Spleen (tissue), 11 donors: ENCODE measurements at regions not wholly inside any gene's neighbourhood (a gene's known extent, or its start where the extent isn't known, plus 50 kb on each side); places are given as distances from the start of the nearest gene placed in this dataset.

Experiments used
- DNase-seq: peaks from one replicate; pipeline ENCODE4 v3.0.0-alpha.2; 2020
- H3K27ac ChIP-seq, 8 donors: fragments of 200-600 bp; sonication (generic) in 7 of 8; 1 replicate in 4 of 8; 2 replicates in 4 of 8; pipeline versions ENCODE4 v1.5.0 to v1.8.0; 2016 to 2021; ENCODE audit warnings: inconsistent platforms in 4 of 8, mild to moderate bottlenecking in 4 of 8, moderate library complexity in 1 of 8
- H3K27me3 ChIP-seq, 7 donors: fragments of 200-600 bp; sonication (generic) in 6 of 7; replicated peaks in 1 of 7; 1 replicate in 4 of 7; 2 replicates in 3 of 7; pipeline versions ENCODE4 v1.5.0 to v1.8.0; 2016 to 2021; ENCODE audit warnings: inconsistent platforms in 3 of 7, mild to moderate bottlenecking in 1 of 7
- H3K36me3 ChIP-seq, 6 donors: fragments of 200-600 bp; sonication (generic) in 5 of 6; 1 replicate in 4 of 6; 2 replicates in 2 of 6; pipeline versions ENCODE4 v1.5.0 to v1.8.0; 2016 to 2021; ENCODE audit warnings: inconsistent platforms in 2 of 6
- H3K4me1 ChIP-seq, 6 donors: fragments of 200-600 bp; sonication (generic) in 5 of 6; 1 replicate in 3 of 6; 2 replicates in 3 of 6; pipeline versions ENCODE4 v1.5.0 to v1.8.0; 2016 to 2021; ENCODE audit warnings: inconsistent platforms in 3 of 6
- H3K4me3 ChIP-seq, 8 donors: fragments of 200-600 bp; sonication (generic) in 7 of 8; 1 replicate in 4 of 8; 2 replicates in 4 of 8; pipeline versions ENCODE4 v1.5.0 to v1.8.0; 2016 to 2021; ENCODE audit warnings: inconsistent platforms in 4 of 8, mild to moderate bottlenecking in 4 of 8, moderate library complexity in 2 of 8
- H3K9me3 ChIP-seq, 8 donors: fragments of 200-600 bp; sonication (generic) in 7 of 8; 1 replicate in 4 of 8; 2 replicates in 4 of 8; pipeline versions ENCODE4 v1.5.0 to v1.8.0; 2016 to 2021; ENCODE audit warnings: inconsistent platforms in 4 of 8
- POLR2A ChIP-seq, 3 donors: fragments of 450-650 bp; IDR thresholded peaks; one replicate each; pipeline ENCODE4 v1.5.1; 2017; ENCODE audit warnings: antibody characterized with exemption in 3 of 3, mild to moderate bottlenecking in 1 of 3
- POLR2AphosphoS5 ChIP-seq, 3 donors: sonication (generic); formaldehyde crosslinking; IDR thresholded peaks; one replicate each; pipeline ENCODE4 v1.5.1; 2017; ENCODE audit warnings: antibody characterized with exemption in 3 of 3
- WGBS, 5 donors: extraction: QIAGEN DNeasy Blood & Tissue Kit in 3 of 5; methylation state at CpG; one replicate each; pipeline versions ENCODE4 v1.1.5 to v1.1.7; 2013 to 2018; 5-methylcytosine and 5-hydroxymethylcytosine counted together
- intact Hi-C: fragments of 100-400 bp; cut with DNase I; formaldehyde crosslinking; loops from one replicate; pipeline ENCODE4 v1.15.0; 2023; ENCODE audit warnings: low total_unique reads
- TF ChIP-seq, protein P1 (sequence below), 11 experiments: fragments of 200-600 bp in 7 of 11; fragments of 450-650 bp in 4 of 11; sonication (generic) in 4 of 11; IDR thresholded peaks in 8 of 11; conservative IDR thresholded peaks in 3 of 11; 1 replicate in 7 of 11; 2 replicates in 4 of 11; pipeline versions ENCODE4 v1.4.0 to v1.8.0; 2016 to 2021; ENCODE audit warnings: antibody characterized with exemption in 11 of 11, inconsistent platforms in 4 of 11, mild to moderate bottlenecking in 1 of 11
- donor health status: healthy with polysubstance abuse.
- donor health status: DM: no; HTN: no; CAD: no; lungs with moderate emphysema.
- donor health status: DM: no; HTN: no; CAD: no.
- donor health status: Bipolar disorder and iron deficiency.
- donor health status: healthy.
- donor health status: DM: no; HTN: no; CAD: no.
- donor health status: DM: yes; HTN: yes; CAD: no.

DNA sequence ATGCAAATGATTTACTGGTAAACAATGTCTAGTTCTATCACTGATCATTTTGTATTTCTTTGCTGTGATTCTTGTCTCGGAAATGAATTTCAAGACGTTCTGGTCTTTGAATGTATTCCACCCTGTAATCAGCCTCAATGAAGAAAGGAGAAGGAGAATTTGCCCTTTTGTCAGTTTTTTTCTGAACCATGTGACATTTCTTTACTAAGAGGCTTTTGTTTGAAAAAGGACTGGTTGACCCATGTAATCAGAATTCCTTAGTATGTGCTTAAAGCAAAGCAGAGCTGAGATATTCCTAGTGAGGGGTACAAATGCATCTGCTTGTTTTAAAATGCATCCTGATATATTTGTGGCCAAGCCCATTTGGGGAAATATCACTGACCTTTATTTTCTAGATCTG lies 581.6 kb downstream of the ETV1 start:
- H3K4me1 ChIP-seq = no peaks in the 10 kb centered on the region
- H3K9me3 ChIP-seq = no peaks in the 10 kb centered on the region
- no peaks in the 10 kb centered on the region for H3K27me3 ChIP-seq
- H3K36me3 ChIP-seq = no peaks in the 10 kb centered on the region
- 75 to 89% (median 81%) methylated on average over 2 of the region's 2 CpGs for WGBS, 5 donors
- no peak for TF ChIP-seq POLR2A (IDR thresholded peaks at IDR 0.05)
- TF ChIP-seq, protein P1, sequence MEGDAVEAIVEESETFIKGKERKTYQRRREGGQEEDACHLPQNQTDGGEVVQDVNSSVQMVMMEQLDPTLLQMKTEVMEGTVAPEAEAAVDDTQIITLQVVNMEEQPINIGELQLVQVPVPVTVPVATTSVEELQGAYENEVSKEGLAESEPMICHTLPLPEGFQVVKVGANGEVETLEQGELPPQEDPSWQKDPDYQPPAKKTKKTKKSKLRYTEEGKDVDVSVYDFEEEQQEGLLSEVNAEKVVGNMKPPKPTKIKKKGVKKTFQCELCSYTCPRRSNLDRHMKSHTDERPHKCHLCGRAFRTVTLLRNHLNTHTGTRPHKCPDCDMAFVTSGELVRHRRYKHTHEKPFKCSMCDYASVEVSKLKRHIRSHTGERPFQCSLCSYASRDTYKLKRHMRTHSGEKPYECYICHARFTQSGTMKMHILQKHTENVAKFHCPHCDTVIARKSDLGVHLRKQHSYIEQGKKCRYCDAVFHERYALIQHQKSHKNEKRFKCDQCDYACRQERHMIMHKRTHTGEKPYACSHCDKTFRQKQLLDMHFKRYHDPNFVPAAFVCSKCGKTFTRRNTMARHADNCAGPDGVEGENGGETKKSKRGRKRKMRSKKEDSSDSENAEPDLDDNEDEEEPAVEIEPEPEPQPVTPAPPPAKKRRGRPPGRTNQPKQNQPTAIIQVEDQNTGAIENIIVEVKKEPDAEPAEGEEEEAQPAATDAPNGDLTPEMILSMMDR (IDR thresholded peaks at IDR 0.05 in 8 of 11, conservative IDR thresholded peaks at IDR 0.05 in 3 of 11) = no peak
- no peak for TF ChIP-seq POLR2AphosphoS5 (IDR thresholded peaks at IDR 0.05)
- intact Hi-C loops = no loop called here
- no peak overlapping the region for H3K27ac ChIP-seq
- no peak for DNase-seq
- no peak overlapping the region for H3K4me3 ChIP-seq

DNA sequence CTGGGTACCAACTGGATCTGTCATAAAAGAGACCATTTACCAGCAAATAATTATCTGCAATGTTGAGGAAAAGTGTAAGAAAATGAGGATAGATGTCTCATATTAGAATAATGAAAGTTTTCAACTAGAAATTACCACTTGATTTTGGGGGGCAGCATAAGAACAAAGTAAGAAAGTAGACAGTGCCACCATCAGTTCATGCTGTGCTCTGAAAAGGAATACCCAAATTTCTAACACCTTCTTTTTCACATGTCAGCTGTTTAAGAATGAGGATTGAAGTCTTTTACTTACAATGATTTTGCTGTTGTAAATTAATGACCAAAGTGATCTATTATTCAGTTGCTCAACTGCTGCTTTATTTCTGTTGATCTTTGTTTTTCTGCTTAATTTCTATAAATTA lies 578.3 kb downstream of the ETV1 start:
- intact Hi-C loops = no loop called here
- Histone ChIP-seq H3K4me3 (no peak overlapping the region), H3K27me3 (no peaks in the 10 kb centered on the region), H3K36me3 (no peaks in the 10 kb centered on the region), H3K9me3 (no peaks in the 10 kb centered on the region), H3K27ac (no peak overlapping the region), H3K4me1 (no peaks in the 10 kb centered on the region)
- DNase-seq = no peak
- TF ChIP-seq POLR2AphosphoS5 (IDR thresholded peaks at IDR 0.05) (no peak), POLR2A (IDR thresholded peaks at IDR 0.05) (no peak)
- TF ChIP-seq, protein P1 (IDR thresholded peaks at IDR 0.05 in 8 of 11, conservative IDR thresholded peaks at IDR 0.05 in 3 of 11) = no peak

DNA sequence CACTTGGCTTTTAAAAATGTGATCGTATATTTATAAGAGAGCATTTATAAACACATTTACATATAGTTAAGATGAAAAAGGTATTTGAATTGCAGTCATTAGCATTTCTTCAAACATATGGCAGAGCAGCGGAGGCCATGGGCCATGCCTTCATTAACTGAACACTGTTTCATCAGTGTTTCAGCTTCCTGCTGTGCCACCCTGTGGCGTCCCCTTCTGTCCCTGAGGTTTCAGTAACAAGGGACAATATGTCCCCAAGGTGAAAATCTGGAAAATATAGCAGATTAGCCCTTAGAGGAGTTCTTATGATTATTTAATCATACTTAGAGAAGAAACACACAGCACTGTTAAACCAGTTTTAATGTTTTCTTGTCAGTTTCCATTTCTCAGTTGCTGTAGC lies 577.8 kb downstream of the ETV1 start:
- intact Hi-C loops = no loop called here

DNA sequence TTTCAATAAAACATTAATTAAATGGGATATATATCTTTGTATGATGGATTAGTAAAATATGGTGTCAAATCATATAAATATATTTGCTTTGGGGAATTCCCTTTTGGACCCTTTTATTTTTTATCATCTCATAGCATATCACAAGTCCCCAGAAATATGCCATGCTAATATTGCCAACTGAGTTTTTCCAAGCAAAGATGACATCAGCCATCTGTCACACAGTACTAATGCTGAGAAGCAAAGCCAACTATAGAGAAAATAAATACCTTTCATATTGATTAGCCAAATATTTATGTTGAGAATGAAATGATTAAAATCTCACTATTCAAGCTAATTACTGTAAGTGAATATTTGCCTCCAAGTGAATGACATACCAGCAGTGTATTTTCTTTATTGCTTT lies 575.3 kb downstream of the ETV1 start:
- intact Hi-C loops = no loop called here
- Histone ChIP-seq H3K36me3 (no peaks in the 10 kb centered on the region), H3K4me1 (no peaks in the 10 kb centered on the region), H3K27me3 (no peaks in the 10 kb centered on the region), H3K9me3 (peaks cover 0 to 17% (median 10%) of the 10 kb centered on the region in 8 donors), H3K27ac (no peak overlapping the region), H3K4me3 (no peak overlapping the region)
- no peak for TF ChIP-seq POLR2A (IDR thresholded peaks at IDR 0.05)
- TF ChIP-seq POLR2AphosphoS5 (IDR thresholded peaks at IDR 0.05) = no peak
- TF ChIP-seq, protein P1 (IDR thresholded peaks at IDR 0.05 in 8 of 11, conservative IDR thresholded peaks at IDR 0.05 in 3 of 11) = no peak
- DNase-seq = no peak

More for the DNA sequence above, 577.8 kb downstream of the ETV1 start:
- WGBS, 5 donors = 72 to 89% (median 78%) methylated on average over 3 of the region's 3 CpGs
- Histone ChIP-seq H3K36me3 (no peaks in the 10 kb centered on the region), H3K4me1 (no peaks in the 10 kb centered on the region), H3K27ac (no peak overlapping the region), H3K27me3 (no peaks in the 10 kb centered on the region), H3K9me3 (no peaks in the 10 kb centered on the region), H3K4me3 (no peak overlapping the region)
- DNase-seq = no peak
- TF ChIP-seq POLR2A (IDR thresholded peaks at IDR 0.05) = no peak
- no peak for TF ChIP-seq POLR2AphosphoS5 (IDR thresholded peaks at IDR 0.05)
- TF ChIP-seq, protein P1 (IDR thresholded peaks at IDR 0.05 in 8 of 11, conservative IDR thresholded peaks at IDR 0.05 in 3 of 11) = no peak
